SK-N-SH (cell line): ENCODE measurements at regions not wholly inside any gene's neighbourhood (a gene's known extent, or its start where the extent isn't known, plus 50 kb on each side); places are given as distances from the start of the nearest gene placed in this dataset.

Source experiments
- GABPA ChIP-seq: IDR thresholded peaks from 2 replicates; pipeline ENCODE4 v1.4.0; 2012; ENCODE audit warnings: low read depth, mild to moderate bottlenecking
- JUND ChIP-seq: IDR thresholded peaks from 2 replicates; pipeline ENCODE4 v1.4.0; 2012
- SIN3A ChIP-seq: IDR thresholded peaks from 2 replicates; pipeline ENCODE4 v1.6.1; 2012; ENCODE audit warnings: low read depth, mild to moderate bottlenecking, low read length, moderate library complexity, borderline replicate concordance
- SMC3 ChIP-seq: IDR thresholded peaks from 2 replicates; pipeline ENCODE4 v1.6.1; 2012; ENCODE audit warnings: low read depth, low read length, improper control_type of control experiment
- YY1 ChIP-seq: IDR thresholded peaks from 2 replicates; pipeline ENCODE4 v1.4.0; 2012; ENCODE audit warnings: low read depth, mild to moderate bottlenecking
- TF ChIP-seq, protein P1 (sequence below): fragments of 200-600 bp; sonication (generic); IDR thresholded peaks from 2 replicates; pipeline ENCODE4 v1.6.1; 2017; ENCODE audit warnings: antibody characterized with exemption, mild to moderate bottlenecking, moderate library complexity
- TF ChIP-seq, protein P2 (sequence below): IDR thresholded peaks from 2 replicates; pipeline ENCODE4; 2012

DNA sequence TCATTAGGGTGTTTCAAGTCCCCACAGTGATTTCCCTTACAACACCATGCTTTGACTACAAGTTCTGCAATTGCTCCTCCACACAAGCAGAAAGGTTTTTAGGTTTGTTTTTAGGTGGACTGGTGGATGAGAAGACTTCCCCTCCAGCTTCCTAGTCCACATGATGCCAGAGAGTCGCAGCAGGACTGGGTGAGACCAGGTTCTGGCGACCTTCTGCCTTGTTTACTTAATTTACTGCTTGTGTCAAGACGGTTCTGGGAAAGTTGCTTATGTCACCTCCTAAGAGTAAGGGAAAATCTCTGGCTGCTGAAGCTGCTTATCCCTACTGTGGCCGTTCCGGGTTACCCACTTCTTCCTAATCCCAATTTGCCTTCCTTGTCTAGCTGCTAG is 76.4 kb downstream of the GLUL start:
- TF ChIP-seq, protein P1, sequence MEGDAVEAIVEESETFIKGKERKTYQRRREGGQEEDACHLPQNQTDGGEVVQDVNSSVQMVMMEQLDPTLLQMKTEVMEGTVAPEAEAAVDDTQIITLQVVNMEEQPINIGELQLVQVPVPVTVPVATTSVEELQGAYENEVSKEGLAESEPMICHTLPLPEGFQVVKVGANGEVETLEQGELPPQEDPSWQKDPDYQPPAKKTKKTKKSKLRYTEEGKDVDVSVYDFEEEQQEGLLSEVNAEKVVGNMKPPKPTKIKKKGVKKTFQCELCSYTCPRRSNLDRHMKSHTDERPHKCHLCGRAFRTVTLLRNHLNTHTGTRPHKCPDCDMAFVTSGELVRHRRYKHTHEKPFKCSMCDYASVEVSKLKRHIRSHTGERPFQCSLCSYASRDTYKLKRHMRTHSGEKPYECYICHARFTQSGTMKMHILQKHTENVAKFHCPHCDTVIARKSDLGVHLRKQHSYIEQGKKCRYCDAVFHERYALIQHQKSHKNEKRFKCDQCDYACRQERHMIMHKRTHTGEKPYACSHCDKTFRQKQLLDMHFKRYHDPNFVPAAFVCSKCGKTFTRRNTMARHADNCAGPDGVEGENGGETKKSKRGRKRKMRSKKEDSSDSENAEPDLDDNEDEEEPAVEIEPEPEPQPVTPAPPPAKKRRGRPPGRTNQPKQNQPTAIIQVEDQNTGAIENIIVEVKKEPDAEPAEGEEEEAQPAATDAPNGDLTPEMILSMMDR = no peak
- TF ChIP-seq, protein P2, sequence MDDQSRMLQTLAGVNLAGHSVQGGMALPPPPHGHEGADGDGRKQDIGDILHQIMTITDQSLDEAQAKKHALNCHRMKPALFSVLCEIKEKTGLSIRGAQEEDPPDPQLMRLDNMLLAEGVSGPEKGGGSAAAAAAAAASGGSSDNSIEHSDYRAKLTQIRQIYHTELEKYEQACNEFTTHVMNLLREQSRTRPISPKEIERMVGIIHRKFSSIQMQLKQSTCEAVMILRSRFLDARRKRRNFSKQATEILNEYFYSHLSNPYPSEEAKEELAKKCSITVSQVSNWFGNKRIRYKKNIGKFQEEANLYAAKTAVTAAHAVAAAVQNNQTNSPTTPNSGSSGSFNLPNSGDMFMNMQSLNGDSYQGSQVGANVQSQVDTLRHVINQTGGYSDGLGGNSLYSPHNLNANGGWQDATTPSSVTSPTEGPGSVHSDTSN = no peak
- TF ChIP-seq YY1 = no peak
- TF ChIP-seq JUND = no peak
- no peak for TF ChIP-seq GABPA
- TF ChIP-seq SIN3A = no peak
- no peak for TF ChIP-seq SMC3
